Ovary (tissue), 3 donors: ENCODE measurements at regions not wholly inside any gene's neighbourhood (a gene's known extent, or its start where the extent isn't known, plus 50 kb on each side); places are given as distances from the start of the nearest gene placed in this dataset.

Experiments used
- CTCF ChIP-seq, 3 donors: fragments of 450-650 bp in 2 of 3; fragments of 200-600 bp in 1 of 3; IDR thresholded peaks; one replicate each; pipeline versions ENCODE4 v1.5.1 to v1.8.0; 2016 to 2022; ENCODE audit warnings: antibody characterized with exemption in 3 of 3, mild to moderate bottlenecking in 1 of 3
- POLR2A ChIP-seq: fragments of 450-650 bp; IDR thresholded peaks from one replicate; pipeline ENCODE4 v1.6.1; 2017; ENCODE audit warnings: antibody characterized with exemption, mild to moderate bottlenecking, moderate library complexity
- donor health status: DM: no; HTN: no; CAD: no.

- TF ChIP-seq CTCF (IDR thresholded peaks at IDR 0.05): no peak
- no peak for TF ChIP-seq POLR2A
Measured at GRCh38 chr10:21355591-21356011, 169.9 kb downstream of the SKIDA1 start.
